Dedifferentiated amniotic fluid mesenchymal stem cell (primary cell): ENCODE measurements at regions not wholly inside any gene's neighbourhood (a gene's known extent, or its start where the extent isn't known, plus 50 kb on each side); places are given as distances from the start of the nearest gene placed in this dataset.

ENCODE experiments used
- DNase-seq: peaks from one replicate; pipeline ENCODE4 v3.0.0-alpha.2; 2016; ENCODE audit errors: extremely low spot score

GRCh38 chr1:47554082-47554481, 116.2 kb downstream of the FOXD2 start:
- DNase-seq = no peak

DNA sequence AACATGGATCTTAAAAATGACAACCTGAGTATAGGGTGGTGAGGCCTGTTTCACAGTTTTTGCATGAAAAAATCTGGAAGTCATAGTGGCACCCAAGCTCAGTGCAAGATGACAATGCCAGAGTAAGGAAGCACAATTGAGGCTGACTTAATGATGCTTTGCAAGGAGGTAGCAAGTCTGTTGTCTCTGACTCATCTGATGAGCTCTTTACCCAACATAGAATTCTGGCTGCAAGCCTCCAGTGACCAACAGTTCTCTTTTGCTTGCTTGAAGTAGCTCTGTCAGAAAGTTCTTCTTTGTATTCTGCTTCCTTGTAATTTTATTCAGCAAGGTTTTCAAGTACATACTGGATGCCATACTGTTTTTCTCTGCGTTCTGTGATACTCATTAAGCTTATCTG, 117.1 kb downstream of the FOXD2 start:
- DNase-seq = peak; percentile 34

DNA sequence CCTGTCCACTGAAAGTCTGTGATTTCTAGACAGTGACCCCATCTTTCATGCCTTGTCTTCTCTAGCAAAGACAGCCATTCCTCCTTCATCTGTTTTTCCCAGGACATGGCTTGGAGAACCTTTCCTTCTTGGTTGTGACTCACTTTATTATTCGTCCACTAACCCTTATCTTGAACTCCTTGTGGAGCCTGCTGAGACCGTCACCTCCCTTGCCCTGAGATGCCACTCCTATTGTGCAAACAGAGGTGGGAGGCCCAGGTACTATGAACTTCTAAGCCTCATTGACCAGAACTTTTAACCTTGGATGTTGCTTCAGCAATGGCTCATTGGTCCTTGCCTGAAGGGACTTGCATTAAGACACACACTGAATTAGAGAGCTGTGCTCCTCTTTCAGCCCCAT, 117.5 kb downstream of the FOXD2 start:
- no peak for DNase-seq

DNA sequence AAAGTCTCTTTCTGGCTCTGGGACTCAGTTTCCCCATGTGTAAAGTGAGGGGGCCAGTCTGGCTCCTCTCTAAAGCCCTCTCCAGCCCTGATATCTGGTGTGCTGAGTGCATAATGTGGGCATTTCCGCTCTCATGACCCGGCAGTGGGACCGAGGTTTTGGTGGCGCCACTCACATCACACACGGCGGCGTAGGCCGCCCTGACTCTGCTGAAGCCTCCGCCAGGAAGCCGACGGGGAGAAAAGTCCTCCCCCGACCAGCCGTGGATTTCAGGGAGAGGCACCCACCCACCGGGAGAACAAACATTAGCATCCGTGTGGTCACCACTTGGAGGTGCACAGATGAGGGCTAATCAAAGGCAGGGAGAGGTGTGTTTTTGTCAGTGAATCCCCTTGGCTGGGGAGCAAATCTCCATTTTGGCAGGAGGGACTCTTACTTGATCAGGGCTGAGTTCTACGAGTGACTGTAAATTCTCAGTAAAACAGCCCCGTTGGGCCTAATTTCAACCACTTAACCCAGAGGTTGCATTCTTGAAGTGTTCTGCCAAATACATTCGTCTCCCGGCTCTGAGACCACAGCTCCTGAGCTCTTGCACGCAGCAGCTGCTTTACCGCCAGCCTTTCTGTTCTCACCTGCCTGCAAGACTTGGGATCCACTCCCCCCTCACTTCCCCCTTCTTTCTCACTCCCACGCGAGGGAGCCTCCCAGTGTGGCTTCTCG, 118.2 kb downstream of the FOXD2 start:
- DNase-seq = no peak

- no peak for DNase-seq
Observed at GRCh38 chr1:47557066-47557465, 119.2 kb downstream of the FOXD2 start.

DNA sequence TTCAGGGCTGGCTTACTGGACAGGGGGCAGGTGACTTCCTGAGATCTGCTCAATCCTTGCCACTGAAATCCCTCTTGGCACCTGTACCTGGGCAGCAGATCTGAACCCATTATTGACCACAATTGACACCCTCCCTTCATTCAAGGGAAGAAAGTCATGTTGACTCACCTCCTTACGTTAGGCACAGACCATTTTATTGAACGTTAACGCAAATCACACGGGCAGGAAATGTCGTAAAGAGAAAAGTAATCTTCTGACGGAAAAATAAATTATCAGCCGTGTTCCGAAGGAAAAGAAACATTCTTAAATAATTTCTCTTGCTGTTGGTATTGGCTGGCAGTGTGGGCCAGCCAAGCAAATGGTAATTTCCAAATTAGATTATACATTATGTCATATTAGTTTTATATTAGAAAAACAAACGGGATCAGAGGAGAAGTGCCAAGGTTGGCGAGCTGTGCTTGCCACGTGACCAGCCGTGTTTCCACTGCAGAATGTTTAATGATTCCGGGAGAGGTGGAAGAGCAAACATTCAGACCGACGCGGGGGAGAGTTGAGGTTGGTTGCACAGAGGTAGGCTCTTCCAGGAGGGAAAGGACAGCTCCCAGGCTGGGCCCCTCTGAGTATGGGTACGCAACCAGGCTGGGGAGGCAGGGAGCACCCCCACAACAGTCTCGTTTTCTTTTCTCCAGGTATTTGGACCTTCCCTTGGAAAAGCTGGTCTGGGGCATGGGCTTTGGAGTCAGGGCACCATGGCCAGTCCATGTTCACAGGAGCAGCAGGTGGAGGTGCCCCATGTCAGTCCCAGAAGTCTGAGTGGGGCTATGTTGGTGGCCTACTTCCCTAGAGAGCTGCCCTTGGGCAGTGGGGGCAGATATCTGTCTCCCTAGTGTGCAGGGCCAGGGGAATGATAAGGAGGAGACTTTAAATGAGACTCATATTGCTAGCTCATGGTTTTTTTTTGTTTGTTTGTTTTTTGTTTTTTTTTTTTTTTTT, 121.1 kb downstream of the FOXD2 start:
- no peak for DNase-seq

DNA sequence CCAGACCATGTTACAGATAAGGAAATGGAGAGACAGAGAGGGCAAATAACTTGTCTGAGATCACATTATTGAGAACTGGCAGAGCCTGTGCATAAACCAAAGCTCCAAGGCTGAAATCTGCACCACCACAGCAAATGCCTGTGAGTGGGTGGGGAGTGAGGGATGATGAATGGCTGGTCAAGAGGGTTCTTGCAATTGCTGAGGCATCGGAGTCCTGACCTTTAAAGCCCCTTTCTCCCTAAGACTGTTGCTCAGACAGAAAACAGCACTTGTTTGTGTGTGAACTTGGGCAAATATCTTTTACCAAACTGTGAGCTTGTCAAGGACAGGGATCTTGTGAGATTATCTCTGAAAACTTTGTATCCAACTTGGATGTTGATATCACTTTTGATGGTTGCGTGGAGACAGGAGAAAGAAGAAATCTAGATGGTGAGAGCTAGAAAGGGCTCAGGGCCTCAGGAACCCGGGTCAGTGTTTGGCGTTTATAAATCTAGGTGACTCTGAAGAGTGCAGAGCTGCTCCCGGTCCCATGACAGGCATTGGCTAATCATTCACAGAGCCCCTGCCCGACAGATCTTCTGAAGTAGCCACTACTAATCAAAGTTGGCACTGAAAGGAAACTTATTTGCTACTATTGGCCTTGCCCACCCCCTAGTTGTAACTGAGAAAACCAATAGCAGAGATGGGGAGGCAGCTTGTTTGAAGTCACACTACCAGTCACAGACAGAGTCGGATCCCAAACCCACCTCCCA, 122.3 kb downstream of the FOXD2 start:
- no peak for DNase-seq

DNA sequence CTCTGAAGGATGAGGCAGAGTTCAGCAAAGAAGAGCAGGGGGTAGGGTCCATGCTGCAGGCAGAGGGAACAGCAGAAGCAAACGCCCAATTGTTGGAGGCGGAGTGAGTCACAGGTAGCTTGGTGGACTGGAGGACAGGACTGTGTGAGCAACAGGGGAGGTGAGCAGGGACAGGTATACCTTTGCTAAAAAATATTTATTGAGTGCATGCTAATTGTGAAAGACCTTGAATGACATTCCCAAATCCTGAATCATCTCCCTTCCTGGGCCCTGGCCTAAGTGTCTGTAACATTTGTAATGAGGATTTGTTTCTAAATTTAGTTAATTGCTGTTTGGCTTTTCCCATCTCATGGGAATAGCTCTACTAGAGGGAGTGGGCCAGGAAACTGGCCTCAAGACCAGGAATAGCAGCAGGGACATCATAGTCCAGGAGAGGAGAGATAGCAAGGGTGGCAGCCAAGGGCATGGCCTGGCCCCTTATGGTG, 123.7 kb downstream of the FOXD2 start:
- no peak for DNase-seq

GRCh38 chr1:47562147-47562546, 124.3 kb downstream of the FOXD2 start:
- no peak for DNase-seq

- DNase-seq = no peak
Observed at GRCh38 chr1:47562799-47563198, 125.0 kb downstream of the FOXD2 start.

DNA sequence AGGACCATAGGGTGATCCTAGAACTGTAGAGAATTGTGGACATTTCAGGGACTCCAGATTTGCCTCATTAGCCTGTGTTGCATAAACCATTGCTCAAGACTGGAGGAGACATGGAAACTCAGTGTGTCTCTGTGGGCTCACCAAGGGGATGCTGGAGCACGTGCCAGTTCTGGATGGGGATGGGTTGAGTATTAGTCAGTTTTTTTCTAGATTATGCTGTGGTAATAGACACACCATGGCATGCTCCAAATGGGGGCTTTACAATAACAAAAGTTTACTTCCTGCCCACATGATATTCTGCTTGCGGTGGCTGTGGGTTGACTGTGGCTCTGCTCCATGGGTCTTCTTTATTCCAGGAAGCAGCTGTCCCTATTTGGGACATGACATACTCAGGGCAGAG, 125.4 kb downstream of the FOXD2 start:
- DNase-seq = no peak

GRCh38 chr1:47564570-47564969, 126.7 kb downstream of the FOXD2 start:
- no peak for DNase-seq

DNA sequence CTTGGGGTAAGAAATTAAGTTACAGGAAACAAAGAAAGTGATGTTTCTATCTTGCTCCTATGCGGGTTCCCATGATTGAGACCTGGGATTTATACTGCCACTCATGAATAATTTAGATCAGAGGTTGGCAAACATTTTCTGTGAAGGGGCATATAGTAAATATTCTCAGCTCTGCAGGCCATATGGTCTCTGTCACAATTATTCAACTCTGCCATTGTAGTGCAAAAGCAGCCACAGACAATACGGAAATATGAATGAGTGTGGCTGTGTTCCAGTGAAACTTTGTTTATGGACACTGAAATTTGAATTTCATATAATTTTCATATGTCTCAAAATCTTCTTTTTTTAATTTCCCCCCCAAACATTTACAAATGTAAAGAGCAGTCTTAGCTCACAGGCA, 127.2 kb downstream of the FOXD2 start:
- DNase-seq = no peak

DNA sequence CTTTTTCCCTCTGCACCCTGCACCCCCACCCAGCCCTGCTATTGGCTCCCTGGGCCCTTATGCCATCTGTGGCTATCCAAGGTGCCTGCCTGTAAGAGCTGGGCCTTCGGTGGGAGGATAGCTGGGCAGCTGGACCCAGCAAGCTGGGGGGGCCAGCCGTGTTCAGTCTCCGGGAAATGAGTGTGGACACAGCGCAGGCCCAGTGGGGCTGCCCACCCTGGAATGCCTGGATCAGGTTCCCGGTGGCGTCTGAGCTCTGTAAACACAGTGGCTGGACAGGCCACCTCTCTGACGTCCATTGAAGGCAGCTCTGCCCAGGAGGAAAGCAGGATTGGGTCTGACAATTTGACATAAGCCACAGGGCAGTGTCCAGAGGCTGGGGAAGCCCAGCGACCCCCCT, 127.8 kb downstream of the FOXD2 start:
- DNase-seq = no peak

DNA sequence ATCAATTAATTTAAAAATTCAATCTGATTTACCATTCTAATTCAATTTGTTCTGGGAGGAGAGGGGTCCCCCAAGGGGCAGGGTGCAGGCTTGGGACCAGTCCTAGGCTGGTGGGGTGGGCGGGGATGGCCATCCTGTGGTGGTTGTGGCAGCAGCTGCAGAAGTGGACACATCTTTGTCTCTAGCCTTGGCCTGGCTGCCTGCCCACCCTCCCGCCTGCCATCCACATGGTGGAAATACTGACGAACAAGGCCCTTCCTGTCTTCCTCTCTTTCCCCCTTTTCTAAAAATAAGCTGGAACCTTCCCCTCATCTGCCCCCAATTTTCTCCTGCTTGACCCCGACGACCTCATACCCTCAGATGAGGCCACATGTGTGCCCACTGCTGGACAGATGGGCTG, 130.9 kb downstream of the FOXD2 start:
- DNase-seq = no peak

GRCh38 chr1:47569261-47569660, 131.4 kb downstream of the FOXD2 start:
- DNase-seq = no peak

DNA sequence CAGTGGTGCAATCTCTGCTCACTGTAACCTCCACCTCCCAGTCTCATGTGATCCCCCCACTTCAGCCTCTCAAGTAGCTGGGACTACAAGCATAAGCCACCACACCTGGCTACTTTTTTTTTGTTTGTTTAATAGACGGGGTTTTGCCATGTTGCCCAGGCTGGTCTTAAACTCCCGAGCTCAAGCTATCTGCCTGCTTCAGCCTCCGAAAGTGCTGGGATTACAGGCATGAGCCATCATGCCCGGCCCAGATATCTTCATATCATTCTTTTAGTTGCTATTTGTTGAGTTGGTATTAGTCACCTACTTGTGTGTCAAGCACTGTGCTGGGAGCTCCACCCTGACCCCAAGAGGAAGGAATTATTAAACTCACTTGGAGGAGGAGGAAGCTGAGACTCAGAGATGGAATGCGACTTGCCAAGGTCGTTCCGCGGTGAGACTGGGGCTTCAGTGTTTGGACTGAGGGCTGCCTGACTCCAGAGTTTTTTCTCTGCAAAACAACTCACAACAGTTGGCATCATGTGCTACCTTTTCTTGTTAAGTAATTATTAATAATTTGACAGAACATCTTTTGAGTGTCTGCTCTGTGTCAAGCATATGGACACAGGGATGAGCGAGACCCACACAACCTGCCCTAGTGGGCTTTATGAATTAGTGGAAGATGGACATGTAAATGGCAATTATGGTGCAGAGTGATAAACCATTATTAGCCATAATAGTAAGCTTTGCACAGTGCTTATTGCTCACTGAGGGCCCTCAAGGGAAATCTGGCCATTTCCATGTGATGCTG, 132.0 kb downstream of the FOXD2 start:
- DNase-seq = peak; percentile 92

DNA sequence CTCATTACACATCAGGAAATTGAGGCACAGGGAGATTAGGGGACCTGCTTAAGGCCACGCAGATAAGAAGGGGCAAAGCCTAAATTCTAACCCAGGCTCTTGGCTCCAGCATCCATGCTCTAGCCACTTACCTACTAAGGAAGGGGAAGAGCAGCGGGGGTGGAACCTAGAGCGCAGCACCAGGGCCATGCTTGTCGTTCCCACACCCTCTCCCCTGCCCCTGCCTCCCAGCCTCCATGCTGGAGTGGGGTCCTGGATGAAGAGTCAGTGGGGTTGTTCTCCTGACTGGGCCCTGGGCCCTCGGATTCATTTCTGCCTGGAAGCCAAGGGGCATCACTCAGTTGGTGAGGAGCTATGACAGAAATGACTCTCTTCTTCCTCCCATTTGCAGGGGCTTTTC, 133.3 kb downstream of the FOXD2 start:
- DNase-seq = no peak

GRCh38 chr1:47571952-47572351, 134.1 kb downstream of the FOXD2 start:
- DNase-seq = no peak

DNA sequence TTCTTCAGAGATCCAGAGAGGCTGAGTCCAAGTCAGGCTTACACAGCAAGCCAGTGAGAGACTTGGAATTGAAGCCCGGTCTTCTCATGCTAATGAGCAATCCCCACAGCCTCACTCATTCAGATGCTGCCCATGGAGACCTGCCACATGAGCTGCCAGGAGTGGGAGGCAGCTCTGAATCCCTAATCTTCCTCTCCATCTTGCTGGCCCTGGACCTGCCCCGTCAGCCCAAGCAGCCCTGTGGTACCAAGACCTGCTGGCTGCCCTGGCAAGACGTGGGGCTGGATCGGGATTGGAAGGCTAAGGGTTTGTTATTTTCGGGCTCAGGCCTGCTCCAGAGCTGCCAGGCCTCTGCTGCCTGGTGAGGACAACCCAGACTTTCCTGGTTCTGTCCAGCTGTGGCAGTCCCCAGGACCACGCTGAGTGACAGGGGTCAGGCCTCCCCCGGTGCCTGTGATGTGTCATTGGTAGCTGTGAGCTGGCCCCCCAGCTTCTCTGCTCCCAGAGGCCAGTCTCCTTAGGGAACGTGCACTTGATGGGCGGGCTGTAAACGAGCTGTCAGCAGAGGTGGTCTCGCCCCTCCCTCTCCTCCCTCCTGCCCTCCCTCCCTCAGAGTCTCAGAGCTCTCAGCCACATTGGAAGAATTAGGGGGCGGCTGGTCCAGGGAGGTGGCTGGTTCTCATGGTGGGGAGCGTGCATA, 135.0 kb downstream of the FOXD2 start:
- no peak for DNase-seq
